Loucy (cell line): ENCODE measurements at regions not wholly inside any gene's neighbourhood (a gene's known extent, or its start where the extent isn't known, plus 50 kb on each side); places are given as distances from the start of the nearest gene placed in this dataset.
A peak's percentile ranks its signal among the peaks of the same experiment; 100 is the strongest.

ENCODE experiments used
- H2AFZ ChIP-seq: fragments of 200-600 bp; sonication (generic); 2 replicates; pipeline ENCODE4 v1.6.0; 2016; ENCODE audit warnings: antibody characterized with exemption, mild to moderate bottlenecking, low read length, moderate library complexity
- H3F3A ChIP-seq: fragments of 200-600 bp; 2 replicates; pipeline ENCODE4 v1.6.0; 2016; ENCODE audit warnings: antibody characterized with exemption, low read depth, mild to moderate bottlenecking
- H3K27me3 ChIP-seq: fragments of 200-600 bp; sonication (generic); 2 replicates; pipeline ENCODE4 v1.6.1; 2014; ENCODE audit warnings: low read length, mild to moderate bottlenecking; ENCODE audit not compliant: insufficient read depth, poor library complexity, severe bottlenecking
- H3K36me3 ChIP-seq: fragments of 200-600 bp; sonication (generic); 2 replicates; pipeline ENCODE4 v1.6.1; 2016; ENCODE audit warnings: low read length; ENCODE audit not compliant: insufficient read depth
- H3K4me1 ChIP-seq: fragments of 200-600 bp; sonication (generic); 2 replicates; pipeline ENCODE4 v1.5.1; 2014; ENCODE audit warnings: low read length, mild to moderate bottlenecking; ENCODE audit not compliant: insufficient read depth, poor library complexity, severe bottlenecking
- H3K4me2 ChIP-seq: fragments of 200-600 bp; sonication (generic); 2 replicates; pipeline ENCODE4 v1.6.0; 2014; ENCODE audit warnings: antibody characterized with exemption, low read length, low read depth, mild to moderate bottlenecking; ENCODE audit not compliant: poor library complexity, severe bottlenecking
- H3K4me3 ChIP-seq: fragments of 200-600 bp; sonication (generic); 2 replicates; pipeline ENCODE4 v1.5.1; 2014; ENCODE audit warnings: low read length, mild to moderate bottlenecking, mixed read lengths; ENCODE audit not compliant: poor library complexity, severe bottlenecking
- H3K79me2 ChIP-seq: fragments of 200-600 bp; sonication (generic); 2 replicates; pipeline ENCODE4 v1.6.1; 2014; ENCODE audit warnings: low read length; ENCODE audit not compliant: insufficient read depth
- H3K9ac ChIP-seq: fragments of 200-600 bp; sonication (generic); 2 replicates; pipeline ENCODE4 v1.6.0; 2014; ENCODE audit warnings: mild to moderate bottlenecking, low read depth, low read length, moderate library complexity; ENCODE audit not compliant: poor library complexity, severe bottlenecking
- H3K9me2 ChIP-seq: fragments of 200-600 bp; sonication (generic); replicated peaks from 2 replicates; pipeline ENCODE4 v1.6.1; 2016; ENCODE audit warnings: low read depth, low read length, mixed read lengths
- H3K9me3 ChIP-seq: fragments of 200-600 bp; sonication (generic); 2 replicates; pipeline ENCODE4 v1.6.1; 2014; ENCODE audit warnings: mild to moderate bottlenecking, antibody characterized with exemption, low read length, low read depth; ENCODE audit not compliant: insufficient read depth
- H4K20me1 ChIP-seq: fragments of 200-600 bp; sonication (generic); 2 replicates; pipeline ENCODE4 v1.6.0; 2014; ENCODE audit warnings: antibody characterized with exemption, low read length, mild to moderate bottlenecking; ENCODE audit not compliant: insufficient read depth, poor library complexity, severe bottlenecking
- CTCF ChIP-seq: fragments of 200-600 bp; sonication (generic); conservative IDR thresholded peaks from 2 replicates; pipeline ENCODE4 v1.5.1; 2014; ENCODE audit warnings: mild to moderate bottlenecking, antibody characterized with exemption, low read length
- EZH2phosphoT487 ChIP-seq: fragments of 200-600 bp; IDR thresholded peaks from 2 replicates; pipeline ENCODE4 v1.6.1; 2018; ENCODE audit warnings: antibody characterized with exemption, mild to moderate bottlenecking, moderate library complexity, borderline replicate concordance

GRCh38 chr14:40417777-40418401 is 985.7 kb upstream of the FBXO33 start:
- Histone ChIP-seq H4K20me1 (no peaks in the 10 kb centered on the region), H3K36me3 (no peaks in the 10 kb centered on the region), H3K4me2 (no peak overlapping the region), H3K9ac (no peak overlapping the region), H3K79me2 (no peaks in the 10 kb centered on the region), H3K9me3 (no peaks in the 10 kb centered on the region), H3K4me3 (no peak overlapping the region), H2AFZ (peak overlapping the region; percentile 29; the same call in 1 of the 2 replicates), H3K4me1 (no peaks in the 10 kb centered on the region), H3K27me3 (no peaks in the 10 kb centered on the region), H3F3A (no peaks in the 10 kb centered on the region), H3K9me2 (no peaks in the 10 kb centered on the region)
- TF ChIP-seq EZH2phosphoT487 (no peak), CTCF (peak; percentile 87)

GRCh38 chr14:40416565-40416964 is 984.3 kb upstream of the FBXO33 start:
- Histone ChIP-seq H3K4me1 (no peaks in the 10 kb centered on the region), H3K4me3 (no peak overlapping the region), H4K20me1 (no peaks in the 10 kb centered on the region), H3K4me2 (no peak overlapping the region), H3K9me3 (no peaks in the 10 kb centered on the region), H3F3A (no peaks in the 10 kb centered on the region), H3K9ac (no peak overlapping the region), H3K9me2 (no peaks in the 10 kb centered on the region), H3K27me3 (no peaks in the 10 kb centered on the region), H3K36me3 (no peaks in the 10 kb centered on the region), H3K79me2 (no peaks in the 10 kb centered on the region), H2AFZ (no peak overlapping the region)
- no peak for TF ChIP-seq EZH2phosphoT487
- no peak for TF ChIP-seq CTCF

- Histone ChIP-seq H3K9me2 (no peaks in the 10 kb centered on the region), H2AFZ (no peak overlapping the region), H3K79me2 (no peaks in the 10 kb centered on the region), H3K27me3 (no peaks in the 10 kb centered on the region), H3F3A (no peaks in the 10 kb centered on the region), H4K20me1 (no peaks in the 10 kb centered on the region), H3K4me2 (no peak overlapping the region), H3K9ac (no peak overlapping the region), H3K36me3 (no peaks in the 10 kb centered on the region), H3K4me1 (no peaks in the 10 kb centered on the region), H3K9me3 (no peaks in the 10 kb centered on the region), H3K4me3 (no peak overlapping the region)
- TF ChIP-seq EZH2phosphoT487 (no peak), CTCF (no peak)
These were observed 982.2 kb upstream of the FBXO33 start for GRCh38 chr14:40414386-40414785.
